Esophagus squamous epithelium (tissue), 4 donors: ENCODE measurements at regions not wholly inside any gene's neighbourhood (a gene's known extent, or its start where the extent isn't known, plus 50 kb on each side); places are given as distances from the start of the nearest gene placed in this dataset.

Experiments
- CTCF ChIP-seq, 6 experiments: fragments of 450-650 bp in 4 of 6; fragments of 200-600 bp in 2 of 6; sonication (generic) in 2 of 6; IDR thresholded peaks; one replicate each; pipeline ENCODE4 v1.5.1; 2016 to 2019; ENCODE audit warnings: antibody characterized with exemption in 6 of 6, mild to moderate bottlenecking in 4 of 6, moderate library complexity in 4 of 6
- POLR2A ChIP-seq, 4 donors: fragments of 450-650 bp; IDR thresholded peaks; one replicate each; pipeline ENCODE4 v1.6.1; 2017; ENCODE audit warnings: antibody characterized with exemption in 4 of 4, mild to moderate bottlenecking in 4 of 4, moderate library complexity in 3 of 4

GRCh38 chr3:127093312-127093711, 99.6 kb upstream of the PRR23E start:
- TF ChIP-seq POLR2A (IDR thresholded peaks at IDR 0.05) (no peak), CTCF (IDR thresholded peaks at IDR 0.05) (no peak)
